LNCAP (cell line): ENCODE measurements at regions not wholly inside any gene's neighbourhood (a gene's known extent, or its start where the extent isn't known, plus 50 kb on each side); places are given as distances from the start of the nearest gene placed in this dataset.

Source experiments
- CTCF ChIP-seq: fragments of 450-650 bp; IDR thresholded peaks from 2 replicates; pipeline ENCODE4 v1.5.1; 2017; ENCODE audit warnings: mild to moderate bottlenecking

DNA sequence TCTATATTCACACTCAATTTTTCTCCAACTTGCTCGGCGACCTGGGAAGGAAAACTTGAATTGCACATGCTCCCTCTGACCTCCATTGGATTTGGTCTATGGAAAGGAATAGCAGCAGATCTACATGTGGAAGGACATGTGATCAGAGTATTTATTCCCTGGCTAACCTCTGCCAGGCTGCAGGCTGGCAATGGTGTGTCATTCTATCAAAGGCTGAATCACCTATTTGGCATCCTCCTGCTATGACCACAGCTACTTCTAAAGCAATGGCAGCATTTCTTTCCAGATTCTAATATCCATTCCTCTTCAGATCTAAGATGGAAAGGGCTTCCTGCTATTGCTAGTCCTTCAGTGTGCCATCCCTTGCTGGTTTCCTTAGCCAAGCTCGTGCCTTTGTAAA is 144.3 kb upstream of the FREM2 start:
- no peak for TF ChIP-seq CTCF

- no peak for TF ChIP-seq CTCF
These were observed 143.3 kb upstream of the FREM2 start for GRCh38 chr13:38543561-38543960.

DNA sequence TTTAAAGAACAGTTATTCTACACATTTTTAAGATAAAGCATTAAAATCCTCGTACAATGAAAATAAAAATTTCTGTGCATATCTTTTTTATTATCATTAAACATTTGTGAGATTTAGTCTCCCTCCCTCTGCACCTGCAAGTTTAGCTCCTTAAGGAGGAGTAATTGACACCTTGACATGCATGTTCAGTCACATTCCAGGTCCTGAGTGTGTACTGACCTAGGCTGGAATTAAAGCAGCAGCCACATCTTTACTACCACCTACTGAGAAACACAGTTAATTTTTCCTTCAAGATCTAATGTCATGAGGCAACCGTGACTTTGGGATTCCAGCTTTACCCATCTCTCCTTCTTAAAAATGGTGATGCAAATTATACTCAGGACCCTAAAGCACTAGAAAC is 123.1 kb upstream of the FREM2 start:
- TF ChIP-seq CTCF = no peak

DNA sequence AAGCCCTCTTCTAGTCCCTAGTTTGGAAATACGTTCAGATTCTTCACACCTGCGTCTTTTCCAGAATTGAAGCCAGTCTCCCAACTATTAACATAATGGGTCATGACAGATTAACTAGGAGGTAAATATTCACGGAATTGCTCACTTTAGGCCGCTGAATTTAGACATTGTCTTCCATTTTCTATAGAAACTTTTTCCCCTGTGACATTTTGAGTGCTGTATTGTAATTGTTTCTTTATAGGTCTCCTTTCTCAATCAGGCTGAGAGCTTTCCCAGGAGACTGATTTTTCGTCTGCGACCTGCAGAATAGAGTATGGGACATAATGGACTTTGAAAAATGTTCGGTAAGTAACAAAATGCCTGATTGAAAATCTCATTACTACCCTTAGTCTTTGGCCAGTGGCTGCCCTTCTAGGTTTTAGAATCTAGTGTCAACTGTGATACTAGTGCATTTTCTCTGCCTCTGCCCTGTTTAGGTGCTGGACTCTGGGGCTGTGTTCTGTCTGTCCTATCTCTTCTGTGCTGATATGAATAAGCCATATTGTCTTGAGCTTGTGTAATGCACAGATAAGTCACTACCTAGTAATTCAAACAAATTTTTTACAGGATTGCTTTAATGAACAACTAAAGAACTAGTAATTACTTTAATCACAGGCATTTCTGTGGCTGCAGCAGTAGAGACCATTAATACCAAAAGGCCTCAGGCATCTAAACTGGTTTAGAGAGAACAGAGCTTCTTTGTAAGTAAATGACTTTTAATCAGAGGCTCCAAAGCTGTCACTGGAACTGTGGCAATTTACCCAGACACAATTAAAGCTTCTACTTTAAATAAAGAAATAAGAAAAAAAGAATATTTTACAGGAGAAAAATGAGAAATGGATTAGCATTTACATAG is 122.4 kb upstream of the FREM2 start:
- no peak for TF ChIP-seq CTCF

DNA sequence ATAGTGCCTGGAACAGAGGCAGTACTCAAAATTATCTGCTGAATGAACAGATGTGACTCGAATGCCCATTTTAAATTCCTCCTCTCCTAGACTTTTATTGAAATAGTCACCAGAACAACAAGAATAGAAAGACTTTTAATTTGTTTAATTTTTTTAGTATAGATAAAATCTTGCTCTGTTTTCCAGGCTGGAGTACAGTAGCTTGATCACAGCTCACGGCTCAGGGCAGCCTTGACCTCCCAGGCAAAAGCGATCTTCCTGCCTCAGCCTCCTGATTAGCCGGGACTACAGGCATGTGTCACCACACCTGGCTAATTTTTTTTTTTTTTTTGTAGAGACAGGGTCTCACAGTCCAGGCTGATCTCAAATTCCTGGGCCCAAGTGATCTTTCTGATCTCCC is 120.9 kb upstream of the FREM2 start:
- TF ChIP-seq CTCF = no peak

DNA sequence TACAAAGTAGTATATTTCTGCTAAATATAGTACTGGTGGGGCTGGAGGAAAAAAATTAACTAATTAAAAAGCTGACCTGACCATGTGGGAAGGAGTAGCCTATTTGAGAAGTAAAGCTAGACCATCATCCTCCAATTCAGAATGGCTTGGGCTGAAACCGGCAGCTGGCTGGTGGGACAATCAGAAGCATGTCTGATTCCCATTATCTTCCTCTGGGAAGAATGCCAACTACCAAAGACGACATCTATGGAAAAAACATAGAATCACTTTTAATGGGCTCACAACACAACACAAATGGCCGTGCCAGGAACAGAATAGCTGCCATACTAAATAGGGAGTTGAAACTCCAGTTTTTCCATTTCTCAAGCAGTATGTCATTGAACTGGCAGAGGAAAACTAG is 120.4 kb upstream of the FREM2 start:
- TF ChIP-seq CTCF = no peak

DNA sequence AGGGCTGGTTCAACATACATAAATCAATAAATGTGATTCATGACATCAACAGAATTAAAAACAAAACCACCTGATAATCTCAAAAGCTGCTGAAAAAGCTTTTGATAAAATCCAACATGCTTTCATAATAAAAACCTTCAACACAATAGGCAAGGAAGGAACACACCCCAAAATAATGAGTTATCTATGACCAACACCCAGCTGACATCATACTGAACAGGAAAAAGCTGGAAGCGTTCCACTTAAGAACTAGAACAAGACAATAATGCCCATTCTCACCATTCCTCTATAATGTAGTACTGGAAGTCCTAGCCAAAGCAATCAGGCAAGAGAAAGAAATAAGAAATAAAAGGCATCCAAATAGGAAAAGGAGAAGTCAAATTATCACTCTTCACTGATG is 116.2 kb upstream of the FREM2 start:
- TF ChIP-seq CTCF = no peak

DNA sequence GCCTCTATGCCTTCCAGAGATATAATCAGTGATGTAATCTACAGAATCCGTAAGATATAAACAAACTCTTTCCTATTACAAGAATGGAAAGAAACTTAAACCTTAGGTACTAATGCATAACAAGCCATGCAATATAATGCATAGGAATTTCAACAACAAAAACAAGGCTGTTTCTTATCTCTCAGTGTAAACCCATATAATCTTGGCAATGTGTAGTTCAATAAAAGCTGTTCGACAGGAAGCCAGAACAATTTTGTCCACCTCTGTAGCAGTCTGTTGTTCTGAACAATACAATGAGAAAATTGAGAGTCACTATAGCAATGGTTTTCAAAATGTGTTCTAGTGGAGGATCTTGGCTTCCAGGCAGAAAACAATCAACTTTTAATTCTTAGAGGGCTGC is 111.5 kb upstream of the FREM2 start:
- TF ChIP-seq CTCF = no peak
